Psoas muscle (tissue), 7 donors: ENCODE measurements at regions not wholly inside any gene's neighbourhood (a gene's known extent, or its start where the extent isn't known, plus 50 kb on each side); places are given as distances from the start of the nearest gene placed in this dataset.
"Not testable (repeated sequence)": the region's sequence is repeated elsewhere in the genome, so short reads cannot be mapped to it uniquely, and the experiment has no call there.

Experiments used
- ATAC-seq, 4 donors: fragments of 200-7000 bp; cut with Tn5 transposase; one replicate each; pipeline ENCODE4 v1.9.1; 2020; ENCODE audit warnings: moderate library complexity in 3 of 4, mild to moderate bottlenecking in 2 of 4
- DNase-seq, 2 donors: peaks; one replicate each; pipeline ENCODE4 v3.0.0-alpha.2; 2020
- H3K27ac ChIP-seq: fragments of 200-600 bp; one replicate; pipeline ENCODE4 v1.8.0; 2022
- H3K27me3 ChIP-seq, 3 donors: fragments of 200-600 bp in 1 of 3; one replicate each; pipeline versions ENCODE4 v1.6.1 to v1.8.0; 2013 to 2022; ENCODE audit warnings: low read length in 2 of 3, mild to moderate bottlenecking in 2 of 3, moderate library complexity in 1 of 3; ENCODE audit not compliant: insufficient read depth in 3 of 3
- H3K36me3 ChIP-seq, 2 donors: fragments of 200-600 bp in 1 of 2; one replicate each; pipeline versions ENCODE4 v1.6.1 to v1.8.0; 2013 to 2022; ENCODE audit warnings: low read depth in 1 of 2, mild to moderate bottlenecking in 1 of 2, moderate library complexity in 1 of 2; ENCODE audit not compliant: insufficient read depth in 1 of 2
- H3K4me1 ChIP-seq: fragments of 200-600 bp; one replicate; pipeline ENCODE4 v1.8.0; 2022
- H3K4me3 ChIP-seq: fragments of 200-600 bp; one replicate; pipeline ENCODE4 v1.8.0; 2022; ENCODE audit warnings: mild to moderate bottlenecking
- H3K9me3 ChIP-seq: fragments of 200-600 bp; one replicate; pipeline ENCODE4 v1.8.0; 2022
- CTCF ChIP-seq: fragments of 200-600 bp; IDR thresholded peaks from one replicate; pipeline ENCODE4 v1.8.0; 2022; ENCODE audit warnings: antibody characterized with exemption
- WGBS, 3 donors: extraction: QIAGEN DNeasy Blood & Tissue Kit; methylation state at CpG; one replicate each; pipeline versions ENCODE4 v1.1.6 to v1.1.7; 2013; 5-methylcytosine and 5-hydroxymethylcytosine counted together
- intact Hi-C, 2 donors: fragments of 100-400 bp; cut with DNase I; formaldehyde crosslinking; loops; one replicate each; pipeline versions ENCODE4 v1.11.0 to v1.14.2; 2022
- donor health status: healthy with polysubstance abuse.
- donor health status: DM: no; HTN: no; CAD: no; lungs with moderate emphysema.
- donor health status: Bipolar disorder and iron deficiency.
- donor health status: healthy.
- donor health status: DM: yes; HTN: yes; CAD: no.
- donor health status: DM: no; HTN: no; CAD: no.
- donor health status: DM: yes; HTN: yes; CAD: no.

GRCh38 chr9:134570151-134570621 lies 71.4 kb upstream of the COL5A1 start:
- no peaks in the 10 kb centered on the region for H3K36me3 ChIP-seq
- no peak for TF ChIP-seq CTCF
- no peaks in the 10 kb centered on the region for H3K4me1 ChIP-seq
- WGBS, 3 donors = 19 to 30% (median 24%) methylated on average over 10 of the region's 10 CpGs
- no peak overlapping the region for H3K4me3 ChIP-seq
- ATAC-seq (peak in 2 of 4 donors; percentile 31 to 66), DNase-seq (no peak)
- intact Hi-C loops = no loop called here
- H3K27ac ChIP-seq = no peak overlapping the region
- H3K9me3 ChIP-seq = no peaks in the 10 kb centered on the region
- H3K27me3 ChIP-seq = peaks cover 0 to 34% (median 0%) of the 10 kb centered on the region in 3 donors

GRCh38 chr9:134570711-134571325 lies 70.8 kb upstream of the COL5A1 start:
- Histone ChIP-seq H3K4me1 (no peaks in the 10 kb centered on the region), H3K27me3 (peaks cover 0 to 41% (median 0%) of the 10 kb centered on the region in 3 donors), H3K9me3 (no peaks in the 10 kb centered on the region), H3K36me3 (no peaks in the 10 kb centered on the region), H3K4me3 (no peak overlapping the region), H3K27ac (no peak overlapping the region)
- 17 to 25% (median 21%) methylated on average over 18 of the region's 18 CpGs for WGBS, 3 donors
- no peak for TF ChIP-seq CTCF
- ATAC-seq (no peak), DNase-seq (no peak)
- intact Hi-C loops = no loop called here

- TF ChIP-seq CTCF = no peak
- Histone ChIP-seq H3K36me3 (no peaks in the 10 kb centered on the region), H3K9me3 (no peaks in the 10 kb centered on the region), H3K27ac (no peak overlapping the region), H3K4me1 (no peaks in the 10 kb centered on the region), H3K27me3 (peaks cover 0 to 42% (median 0%) of the 10 kb centered on the region in 3 donors), H3K4me3 (no peak overlapping the region)
- no peak for ATAC-seq
- intact Hi-C loops = no loop called here
- WGBS, 3 donors = 38 to 39% (median 38%) methylated on average over 12 of the region's 12 CpGs
- no peak for DNase-seq
These were observed 70.2 kb upstream of the COL5A1 start for GRCh38 chr9:134571326-134571931.

GRCh38 chr9:134571946-134572917 lies 69.4 kb upstream of the COL5A1 start:
- TF ChIP-seq CTCF = no peak
- H3K9me3 ChIP-seq = no peaks in the 10 kb centered on the region
- intact Hi-C loops = no loop called here
- 89 to 95% (median 93%) methylated on average over 18 of the region's 18 CpGs for WGBS, 3 donors
- no peak overlapping the region for H3K27ac ChIP-seq
- H3K36me3 ChIP-seq = no peaks in the 10 kb centered on the region
- no peak overlapping the region for H3K4me3 ChIP-seq
- no peak for ATAC-seq
- H3K4me1 ChIP-seq = no peaks in the 10 kb centered on the region
- DNase-seq = no peak
- peaks cover 0 to 50% (median 0%) of the 10 kb centered on the region in 3 donors for H3K27me3 ChIP-seq

GRCh38 chr9:134574686-134575085 lies 66.9 kb upstream of the COL5A1 start:
- intact Hi-C loops = not testable (repeated sequence)

More at GRCh38 chr9:134574686-134575085, 66.9 kb upstream of the COL5A1 start:
- DNase-seq, ATAC-seq, H3K9me3 ChIP-seq, H3K36me3 ChIP-seq, H3K4me1 ChIP-seq, H3K27ac ChIP-seq, H3K4me3 ChIP-seq: not testable (repeated sequence)
- H3K27me3 ChIP-seq = peaks cover 0 to 50% (median 0%) of the 10 kb centered on the region in 3 donors
- 64 to 66% (median 65%) methylated on average over 6 of the region's 6 CpGs for WGBS, 3 donors
